HG03039 (cell line): ENCODE measurements at regions not wholly inside any gene's neighbourhood (a gene's known extent, or its start where the extent isn't known, plus 50 kb on each side); places are given as distances from the start of the nearest gene placed in this dataset.
"Not testable (repeated sequence)": the region's sequence is repeated elsewhere in the genome, so short reads cannot be mapped to it uniquely, and the experiment has no call there.

Experiments
- ATAC-seq: cut with Tn5 transposase; IDR thresholded peaks from one replicate; pipeline ENCODE4 v1.9.1; 2021; ENCODE audit warnings: mild to moderate bottlenecking, moderate library complexity; ENCODE audit not compliant: unreplicated experiment

DNA sequence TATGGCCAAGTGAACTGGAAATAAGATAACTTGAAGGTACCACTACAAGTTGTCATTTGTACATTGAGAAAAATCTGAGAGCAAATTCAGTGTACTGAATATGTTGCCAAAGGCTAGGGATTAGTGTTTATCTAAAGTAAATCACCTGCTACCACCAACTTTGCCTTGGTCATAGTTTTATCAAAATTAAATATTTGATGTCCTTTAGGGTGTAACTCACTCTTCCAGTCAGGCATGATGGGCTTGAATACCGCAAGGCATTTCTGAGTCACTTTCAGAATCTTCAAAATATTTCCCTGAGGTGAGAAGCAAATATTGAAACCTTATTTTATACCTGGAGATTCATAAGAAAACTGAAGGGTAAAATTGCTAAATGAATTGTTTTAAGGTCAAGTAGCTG, 1338.6 kb upstream of the ACO1 start:
- no peak for ATAC-seq

DNA sequence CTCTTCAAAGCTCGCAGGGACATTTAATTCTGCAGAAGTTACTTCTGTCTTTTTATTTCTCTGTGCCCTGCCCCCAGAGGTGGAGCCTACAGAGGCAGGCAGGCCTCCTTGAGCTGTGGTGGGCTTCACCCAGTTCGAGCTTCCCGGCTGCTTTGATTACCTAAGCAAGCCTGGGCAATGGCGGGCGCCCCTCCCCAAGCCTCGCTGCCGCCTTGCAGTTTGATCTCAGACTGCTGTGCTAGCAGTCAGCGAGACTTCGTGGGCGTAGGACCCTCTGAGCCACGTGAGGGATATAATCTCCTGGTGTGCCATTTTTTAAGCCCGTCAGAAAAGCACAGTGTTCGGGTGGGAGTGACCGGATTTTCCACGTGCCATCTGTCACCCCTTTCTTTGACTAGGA, 1322.9 kb upstream of the ACO1 start:
- not testable (repeated sequence) for ATAC-seq

DNA sequence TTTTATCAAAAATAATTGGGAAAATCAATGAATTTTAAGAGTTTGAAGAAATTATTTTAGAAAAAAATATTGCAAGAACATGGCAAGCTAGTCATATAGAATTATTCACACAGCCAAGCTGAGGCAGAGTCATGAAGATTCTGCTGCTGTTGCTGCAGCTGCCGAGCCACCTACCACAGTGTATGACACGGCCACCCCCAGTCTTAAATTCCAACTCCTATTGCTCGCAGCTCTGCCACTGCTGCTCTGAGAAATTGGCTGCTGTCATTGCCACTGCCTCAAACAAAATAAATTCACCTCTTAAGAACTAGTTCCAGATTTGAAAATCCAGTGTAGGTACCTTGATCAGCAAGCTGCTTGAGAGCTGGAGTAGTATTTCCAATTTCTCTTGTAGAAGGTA, 1318.8 kb upstream of the ACO1 start:
- ATAC-seq = no peak

DNA sequence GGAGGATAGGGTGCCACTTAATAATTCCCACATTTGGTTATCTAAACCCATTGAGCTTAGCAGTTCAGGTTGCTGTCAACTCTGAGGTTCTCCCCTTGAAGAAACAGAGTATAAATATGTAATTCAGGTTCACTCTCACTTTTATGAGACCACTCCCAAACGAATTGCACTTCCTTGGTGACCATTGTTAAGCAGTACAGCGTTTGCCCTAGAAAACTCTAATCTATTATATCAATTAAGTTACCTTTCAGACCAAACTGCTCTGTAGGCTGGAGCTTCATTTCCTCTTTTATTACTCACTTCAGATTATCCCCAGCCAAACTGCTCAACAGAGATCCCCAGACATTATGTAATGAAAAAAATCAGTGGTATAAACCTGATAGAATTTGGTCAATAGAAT, 1317.0 kb upstream of the ACO1 start:
- no peak for ATAC-seq

DNA sequence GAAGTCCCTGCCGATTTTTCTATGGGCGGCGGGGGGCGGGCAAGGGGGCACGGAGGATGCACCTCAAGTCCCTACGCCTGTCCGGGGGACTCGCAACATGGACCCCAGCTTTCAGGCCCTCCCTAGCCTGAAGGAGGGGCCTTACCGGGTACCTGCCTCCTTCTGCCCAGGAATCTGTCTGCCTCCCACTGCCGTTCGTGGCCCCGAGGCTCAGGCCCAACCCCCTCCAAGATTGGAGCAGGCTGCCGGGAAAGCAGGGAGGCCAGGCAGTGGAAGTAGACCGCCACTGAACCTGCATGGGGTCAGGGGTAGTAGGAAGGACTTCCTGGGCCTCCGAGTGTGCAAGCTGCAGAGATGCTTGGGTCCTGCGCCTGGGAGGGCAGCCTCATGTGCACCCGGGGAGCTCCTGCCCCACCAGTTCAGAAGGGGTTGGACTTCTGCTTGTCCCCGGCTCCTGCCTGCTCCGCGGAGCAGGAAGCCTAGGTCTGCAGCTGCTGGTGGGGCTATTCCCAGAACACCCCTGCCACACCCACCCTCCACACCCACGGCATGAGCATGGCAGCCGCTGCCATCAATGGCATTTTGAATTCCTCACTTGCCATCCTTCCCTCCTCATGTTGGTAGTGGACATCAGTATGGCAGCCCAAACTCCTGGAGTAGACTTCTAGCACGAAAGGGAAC, 1312.7 kb upstream of the ACO1 start:
- no peak for ATAC-seq

DNA sequence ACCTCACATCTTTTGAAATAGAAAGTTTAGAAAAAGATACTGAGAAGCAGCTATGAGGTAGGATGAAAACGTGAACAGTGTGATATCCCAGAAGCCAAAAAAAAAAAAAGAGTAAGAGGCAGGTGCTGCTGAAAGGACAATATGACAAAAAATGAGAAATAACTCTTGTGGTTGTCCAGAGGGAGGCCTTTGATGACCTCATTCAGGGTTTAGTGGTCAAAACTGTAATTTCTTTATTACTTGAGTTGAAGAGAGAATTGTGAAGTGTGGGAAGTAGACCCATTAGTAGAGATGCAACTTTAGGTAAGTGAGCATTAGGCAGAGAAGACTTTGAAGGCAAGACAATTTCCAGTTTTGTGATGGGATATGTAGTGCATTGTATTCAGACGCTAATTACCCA, 1306.3 kb upstream of the ACO1 start:
- peak; percentile 85 for ATAC-seq

DNA sequence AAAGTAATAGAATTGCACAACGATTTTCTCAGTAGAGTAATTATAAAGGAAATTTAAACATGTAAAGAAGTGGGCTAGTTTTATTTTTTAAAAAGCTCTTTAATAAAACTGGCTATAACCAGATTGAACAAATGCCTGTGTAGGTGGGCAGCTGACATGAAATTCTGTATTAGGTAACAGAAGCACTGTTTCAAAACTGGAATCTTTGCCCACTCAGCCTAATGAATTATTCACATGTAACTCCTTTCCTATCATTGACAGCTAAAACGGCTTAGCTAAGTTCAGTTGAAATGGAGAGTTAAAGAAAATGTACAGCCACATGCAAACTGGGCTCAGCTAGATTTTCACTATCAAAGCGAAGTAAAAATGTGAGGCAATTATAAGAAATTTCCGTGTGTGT, 1300.1 kb upstream of the ACO1 start:
- no peak for ATAC-seq

DNA sequence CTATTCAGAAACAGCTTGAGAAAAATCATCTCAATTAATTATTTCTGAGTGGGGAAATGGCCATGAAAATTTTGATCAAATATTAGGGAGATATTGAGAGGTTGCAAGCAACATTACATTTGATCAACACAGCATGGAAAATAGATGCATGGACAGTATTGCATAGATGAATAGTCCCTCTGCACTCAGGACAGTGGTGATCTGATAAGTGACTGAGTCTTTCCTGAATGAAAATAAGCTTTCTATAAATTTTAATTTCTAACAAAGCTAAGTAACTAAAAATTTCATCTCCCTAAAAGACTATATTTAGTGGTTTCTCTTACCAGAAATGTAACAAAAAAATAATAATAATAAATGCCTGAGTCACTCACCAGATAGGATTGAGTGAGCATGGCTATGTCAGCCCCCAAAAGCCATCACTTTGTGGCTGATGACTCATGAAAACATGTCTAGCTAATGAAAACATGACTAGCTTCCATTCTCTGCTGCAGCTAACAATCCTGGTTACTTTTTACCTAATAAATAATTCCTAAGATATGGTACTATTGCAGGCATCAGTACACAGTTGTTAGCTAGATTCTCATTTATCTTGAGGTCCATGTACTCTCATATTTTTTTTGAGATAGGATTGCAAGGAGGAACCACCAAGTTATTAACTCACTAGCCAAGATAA, 1294.8 kb upstream of the ACO1 start:
- no peak for ATAC-seq

DNA sequence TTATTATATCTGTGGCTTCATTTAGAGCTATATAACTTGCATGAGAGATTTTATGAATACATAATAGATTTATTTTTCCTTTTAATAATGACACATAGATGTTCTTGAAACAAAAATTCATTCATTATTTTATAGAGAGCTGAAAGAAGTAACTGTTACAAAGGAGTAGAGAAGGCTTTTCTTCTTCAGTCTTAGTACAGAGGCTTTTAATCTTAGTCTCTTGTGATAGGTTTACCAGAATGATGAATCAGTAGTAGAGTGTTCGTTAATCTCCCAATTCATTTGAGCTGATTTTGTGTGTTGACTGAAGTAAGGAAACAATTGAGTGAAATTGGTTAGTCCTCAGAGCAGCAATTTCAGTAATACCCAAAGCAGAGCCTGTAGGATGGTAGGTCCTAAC, 1284.1 kb upstream of the ACO1 start:
- no peak for ATAC-seq

DNA sequence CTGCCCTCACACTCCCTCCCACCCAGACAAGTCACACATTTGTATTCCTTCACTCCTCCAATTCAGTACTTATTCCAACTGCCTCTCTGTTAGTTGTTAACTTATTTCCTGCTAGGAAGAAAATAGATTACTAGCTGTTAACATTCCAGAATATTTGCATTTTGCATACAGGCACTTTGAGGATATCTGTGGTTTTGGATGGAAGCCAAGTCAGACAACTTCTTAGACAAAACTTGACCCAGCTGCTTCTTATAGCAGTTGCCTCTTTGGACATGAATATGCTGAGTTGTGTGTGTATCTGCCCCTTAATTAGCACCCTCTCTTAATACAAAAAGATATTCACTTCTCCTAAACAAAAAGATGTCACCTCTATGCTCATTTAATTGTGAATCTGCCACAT, 1280.6 kb upstream of the ACO1 start:
- ATAC-seq = no peak

DNA sequence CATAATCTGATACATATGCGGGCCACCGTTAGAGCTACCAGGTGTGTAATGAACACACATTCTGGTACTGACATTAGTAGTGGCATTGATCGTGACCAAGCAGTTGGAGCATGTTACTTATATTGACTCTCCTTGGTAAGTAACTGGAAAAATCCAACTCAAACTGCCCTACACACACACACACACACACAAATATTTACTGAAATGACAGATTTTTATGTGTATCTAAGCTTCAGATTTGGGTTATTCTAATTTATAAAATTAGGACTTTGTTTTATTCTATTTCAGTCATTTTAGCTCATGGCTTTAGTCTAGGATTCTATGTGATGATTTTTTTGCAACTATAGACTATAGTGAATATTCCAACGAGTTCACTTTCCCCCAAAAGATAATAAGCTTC, 1280.2 kb upstream of the ACO1 start:
- ATAC-seq = no peak

DNA sequence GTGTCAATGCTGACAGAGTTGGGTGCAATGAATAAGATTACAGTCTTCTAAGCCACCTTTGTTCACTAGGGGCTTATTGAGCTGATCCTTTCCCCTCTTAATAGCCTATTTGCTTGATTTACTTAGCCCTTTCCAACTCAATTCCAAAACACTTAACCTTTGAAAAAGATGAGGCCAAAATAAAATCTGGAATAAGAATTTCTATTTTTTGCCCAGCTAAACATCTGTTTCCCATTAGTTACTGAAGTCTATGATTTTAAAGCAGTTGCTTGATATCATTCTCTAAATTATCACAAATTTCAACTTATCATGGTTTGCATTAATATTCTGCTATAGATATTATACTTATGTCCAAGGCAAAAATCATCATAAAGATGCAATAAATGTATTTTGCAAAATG, 1272.0 kb upstream of the ACO1 start:
- no peak for ATAC-seq

DNA sequence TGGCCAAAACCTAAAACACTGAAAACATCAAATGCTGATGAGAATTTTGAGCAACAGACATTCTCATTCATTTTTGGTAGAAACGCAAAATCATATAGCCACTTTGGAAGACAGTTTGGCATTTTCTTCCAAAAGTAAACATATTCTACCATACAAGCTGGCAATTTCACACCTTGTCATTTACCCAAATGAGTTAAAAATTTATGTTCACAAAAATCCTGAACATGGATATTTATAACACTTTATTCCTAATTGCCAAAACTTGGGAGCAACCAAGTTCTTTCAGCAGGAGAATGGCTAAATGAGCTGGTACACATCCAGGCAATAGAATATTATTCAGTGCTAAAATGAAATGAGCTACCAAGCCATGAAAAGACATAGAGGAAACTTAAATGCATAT, 1270.1 kb upstream of the ACO1 start:
- ATAC-seq = no peak

DNA sequence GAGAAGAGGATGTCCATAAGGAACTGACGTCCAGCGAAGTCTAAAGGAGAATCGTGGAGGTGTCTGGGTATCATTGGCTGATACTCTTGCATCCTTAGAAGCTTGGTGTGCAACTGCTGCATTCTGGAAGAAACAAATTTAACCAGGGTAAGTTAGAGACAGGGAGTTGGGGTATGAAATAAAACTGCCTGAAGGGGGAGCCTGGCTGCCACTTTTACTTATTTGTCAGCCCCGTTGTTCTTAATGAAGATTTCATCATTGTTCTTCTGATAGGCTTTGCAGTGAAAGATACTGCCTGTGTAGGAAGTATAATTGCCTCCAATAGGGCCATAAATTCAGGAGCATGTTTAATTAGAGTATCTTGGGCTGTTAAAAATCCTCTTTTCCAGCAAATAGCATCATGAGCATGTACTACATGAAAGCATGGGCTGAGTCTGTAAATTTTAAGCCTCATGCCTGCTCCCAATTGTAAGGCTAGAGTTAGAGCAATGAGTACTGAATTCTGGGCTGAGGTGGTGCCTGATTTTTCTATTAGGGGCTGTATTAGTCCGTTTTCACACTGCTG, 1264.5 kb upstream of the ACO1 start:
- peak; percentile 83 for ATAC-seq

DNA sequence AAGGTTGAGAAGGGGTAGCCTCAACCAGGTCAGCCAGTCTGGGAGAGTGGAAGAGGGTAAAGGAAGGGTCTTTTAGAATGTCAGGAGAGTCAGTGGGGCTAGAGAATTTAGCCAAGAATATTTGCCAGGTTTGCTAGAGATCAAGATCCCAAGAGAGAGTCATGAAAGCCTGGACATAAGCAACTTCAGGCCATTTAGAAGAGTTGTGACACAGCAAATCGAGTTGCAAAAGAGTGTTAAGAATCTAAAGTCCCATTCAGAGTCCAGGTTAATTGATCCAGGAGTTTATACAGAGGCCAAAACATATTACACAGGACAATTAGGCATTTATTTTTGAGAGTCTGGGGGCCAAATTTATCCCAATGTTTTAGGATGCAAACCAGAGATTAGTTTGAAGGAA, 1260.1 kb upstream of the ACO1 start:
- ATAC-seq = no peak

DNA sequence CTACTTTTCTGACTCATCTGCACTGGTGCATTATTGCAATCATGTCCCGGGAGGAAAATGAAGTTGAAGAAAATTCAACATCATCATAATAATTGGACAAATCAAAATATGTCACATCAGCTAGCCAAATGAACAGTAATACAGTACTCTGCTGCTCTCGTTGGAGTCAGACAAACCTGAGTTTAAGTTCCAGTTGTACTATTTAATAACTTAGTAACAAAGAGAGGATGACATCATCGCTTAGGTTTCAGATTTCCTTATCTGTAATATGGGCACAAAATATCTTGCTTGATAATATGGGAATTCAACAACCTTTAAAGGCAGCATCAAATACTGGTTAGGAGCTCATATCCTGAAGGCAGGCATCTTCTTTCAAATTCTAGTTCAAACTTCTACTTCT, 1248.9 kb upstream of the ACO1 start:
- ATAC-seq = no peak

DNA sequence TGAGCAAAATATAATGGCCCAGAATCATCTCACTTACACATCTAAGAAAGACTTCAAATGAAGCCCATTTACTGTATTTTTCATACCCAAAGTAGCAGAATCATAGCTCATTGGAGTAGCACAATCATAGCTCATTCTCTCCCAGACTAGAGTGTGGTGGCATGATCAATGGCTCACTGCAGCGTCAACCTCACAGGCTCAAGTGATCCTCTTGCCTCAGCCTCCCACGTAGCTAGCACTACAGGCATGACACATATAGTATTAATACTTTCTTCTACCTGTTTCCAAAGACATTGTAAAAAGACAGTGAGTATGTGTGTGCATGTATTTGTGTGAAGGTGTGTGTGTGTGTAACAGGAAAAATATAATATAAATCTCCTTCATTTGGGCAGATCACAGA, 1247.9 kb upstream of the ACO1 start:
- no peak for ATAC-seq

DNA sequence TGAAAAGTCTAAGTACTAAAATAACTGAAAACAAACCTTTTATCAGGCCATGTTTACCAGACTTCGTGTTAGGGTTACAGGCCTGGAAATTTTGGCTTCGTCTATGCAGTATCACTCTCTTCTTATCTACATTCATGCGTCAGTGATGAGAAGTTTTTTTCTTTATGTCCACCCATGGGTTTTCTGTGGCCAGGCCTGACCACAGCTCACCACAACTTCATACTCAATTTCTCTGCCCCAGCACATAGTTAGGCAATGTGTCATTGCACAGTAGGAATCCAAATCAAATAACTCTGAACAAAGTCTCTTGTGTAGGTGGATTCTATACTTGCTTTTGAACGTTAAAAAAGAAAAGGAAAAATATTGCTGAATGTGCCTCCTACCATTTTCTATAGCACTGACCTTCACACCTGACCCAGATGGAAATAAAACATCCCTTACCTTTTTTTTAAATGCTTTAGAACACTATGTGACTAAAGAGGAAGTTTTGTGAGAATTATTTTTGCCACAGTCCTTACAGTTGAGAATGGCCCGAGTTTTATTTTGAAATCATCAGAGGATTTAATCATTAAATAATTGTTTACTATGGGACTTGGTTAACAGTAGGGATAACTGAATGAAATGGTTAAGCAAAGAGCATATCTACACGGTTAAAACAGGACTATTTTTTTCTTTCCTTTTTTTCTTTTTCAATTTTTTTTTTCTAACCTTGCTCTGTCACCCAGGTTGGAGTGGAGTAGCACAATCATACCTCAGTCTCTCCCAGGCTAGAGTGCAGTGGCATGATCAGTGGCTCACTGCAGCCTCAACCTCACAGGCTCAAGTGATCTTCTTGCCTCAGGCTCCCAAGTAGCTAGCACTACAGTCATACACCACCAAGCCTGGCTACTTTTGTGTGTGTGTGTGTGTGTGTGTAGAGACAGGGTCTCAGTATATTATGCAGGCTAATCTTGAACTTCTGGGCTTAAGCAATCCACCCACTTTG, 1247.0 kb upstream of the ACO1 start:
- ATAC-seq = no peak

DNA sequence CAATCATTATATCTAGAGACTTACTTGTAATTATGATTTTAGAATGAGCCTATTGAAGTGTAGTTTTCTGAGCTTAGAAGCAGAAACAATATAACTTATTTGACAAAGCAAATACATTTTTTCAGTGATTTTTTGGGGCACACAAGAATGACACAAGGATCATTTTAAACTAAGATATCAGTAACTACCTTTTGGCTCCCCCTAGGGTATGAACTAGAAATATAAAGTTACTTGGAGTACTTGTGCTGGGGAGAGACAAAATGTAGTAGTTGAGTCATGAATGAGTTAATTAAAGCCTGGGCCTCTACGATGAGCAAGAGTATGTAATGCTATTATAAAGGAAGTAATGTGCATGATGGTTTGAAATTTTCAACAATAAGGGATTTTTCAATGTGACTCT, 1244.1 kb upstream of the ACO1 start:
- no peak for ATAC-seq

DNA sequence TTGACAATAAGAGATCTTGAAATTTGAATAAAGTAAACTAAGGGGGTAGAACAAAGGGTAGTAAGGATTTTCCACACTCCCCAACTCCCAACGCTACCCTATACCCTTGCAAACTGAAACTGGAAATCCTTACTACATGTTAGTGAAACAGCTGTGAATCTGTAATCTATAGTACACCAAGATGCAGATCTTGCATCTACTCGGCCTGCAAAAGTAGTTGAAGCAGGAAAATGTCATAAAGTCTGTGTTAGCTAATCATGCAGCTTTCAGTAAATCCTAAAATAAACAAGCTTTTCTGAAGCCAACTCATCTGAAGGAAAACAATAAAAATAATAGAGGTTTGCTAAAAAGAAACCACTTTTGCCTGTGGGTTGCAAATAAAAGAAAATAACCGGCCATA, 1242.0 kb upstream of the ACO1 start:
- ATAC-seq = no peak

DNA sequence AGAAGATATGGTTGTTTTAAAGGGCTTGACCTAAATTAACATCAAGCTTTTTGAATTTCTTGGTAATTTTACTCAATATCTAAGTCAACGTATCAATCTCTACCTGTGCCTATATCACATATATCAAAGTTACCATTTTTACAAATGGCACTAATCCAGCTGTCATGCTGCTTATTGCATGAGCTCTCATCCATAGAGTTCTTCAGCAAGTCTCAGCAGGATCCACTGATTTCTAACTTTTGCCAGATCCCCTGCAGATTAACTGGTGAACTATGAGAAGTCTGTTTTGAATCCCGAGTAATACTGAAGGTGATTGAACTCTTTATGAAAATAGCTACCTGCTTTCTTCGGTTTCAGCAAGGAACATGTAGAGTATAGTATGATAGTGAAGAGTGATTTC, 1239.8 kb upstream of the ACO1 start:
- no peak for ATAC-seq
